Endodermal cell (in vitro differentiated cells): ENCODE measurements at regions not wholly inside any gene's neighbourhood (a gene's known extent, or its start where the extent isn't known, plus 50 kb on each side); places are given as distances from the start of the nearest gene placed in this dataset.
"Not testable (repeated sequence)": the region's sequence is repeated elsewhere in the genome, so short reads cannot be mapped to it uniquely, and the experiment has no call there.

Source experiments
- DNase-seq: peaks from one replicate; pipeline ENCODE4 v3.0.0-alpha.2; 2017
- H3K27ac ChIP-seq: 2 replicates; pipeline ENCODE4 v1.5.1; 2013; ENCODE audit warnings: mild to moderate bottlenecking, low read depth, low read length, moderate library complexity
- H3K27me3 ChIP-seq: 2 replicates; pipeline ENCODE4 v1.6.1; 2013; ENCODE audit warnings: mild to moderate bottlenecking, low read length, moderate library complexity; ENCODE audit not compliant: insufficient read depth, control insufficient read depth, poor library complexity, severe bottlenecking
- H3K36me3 ChIP-seq: 2 replicates; pipeline ENCODE4 v1.7.0; 2013; ENCODE audit warnings: mild to moderate bottlenecking, low read length, moderate library complexity; ENCODE audit not compliant: control insufficient read depth, insufficient read depth
- H3K4me1 ChIP-seq: one replicate; pipeline ENCODE4 v1.7.0; 2013; ENCODE audit warnings: low read length; ENCODE audit not compliant: control insufficient read depth, insufficient read depth
- H3K4me3 ChIP-seq: 2 replicates; pipeline ENCODE4 v1.5.1; 2013; ENCODE audit warnings: mild to moderate bottlenecking, low read length, moderate library complexity
- H3K9ac ChIP-seq: 2 replicates; pipeline ENCODE4 v1.6.1; 2013; ENCODE audit warnings: mild to moderate bottlenecking, low read length, moderate library complexity; ENCODE audit not compliant: poor library complexity, severe bottlenecking; ENCODE audit errors: extremely low read depth
- H3K9me3 ChIP-seq: 2 replicates; pipeline ENCODE4 v1.6.1; 2013; ENCODE audit warnings: mild to moderate bottlenecking, low read length, moderate library complexity; ENCODE audit not compliant: control insufficient read depth
- H3K27ac Mint-ChIP-seq: 2 replicates; pipeline ENCODE4 v1.8.0; 2020; ENCODE audit warnings: mixed read lengths
- H3K27me3 Mint-ChIP-seq: 2 replicates; pipeline ENCODE4 v1.8.0; 2021; ENCODE audit warnings: mild to moderate bottlenecking, mixed read lengths; ENCODE audit not compliant: insufficient read depth
- H3K36me3 Mint-ChIP-seq: 2 replicates; pipeline ENCODE4 v1.8.0; 2020; ENCODE audit warnings: low read depth, mixed read lengths
- H3K4me1 Mint-ChIP-seq: 2 replicates; pipeline ENCODE4 v1.8.0; 2020; ENCODE audit warnings: mixed read lengths
- H3K4me3 Mint-ChIP-seq: 2 replicates; pipeline ENCODE4 v1.8.0; 2020; ENCODE audit warnings: mild to moderate bottlenecking, moderate library complexity, mixed read lengths
- H3K9me3 Mint-ChIP-seq: 2 replicates; pipeline ENCODE4 v1.8.0; 2020; ENCODE audit warnings: mild to moderate bottlenecking, mixed read lengths
- WGBS, 2 experiments: methylation state at CpG; one replicate each; pipeline versions ENCODE4 v1.1.5 to v1.1.7; 2013; ENCODE audit warnings: missing lambda C conversion rate in 2 of 2, mixed read lengths in 1 of 2; ENCODE audit not compliant: insufficient coverage in 1 of 2, insufficient read length in 1 of 2; 5-methylcytosine and 5-hydroxymethylcytosine counted together
- TF ChIP-seq, protein P1 (sequence below): fragments of 200-600 bp; sonication (generic); conservative IDR thresholded peaks from 2 replicates; pipeline ENCODE4 v1.5.0; 2021; ENCODE audit warnings: antibody characterized with exemption, mild to moderate bottlenecking

DNA sequence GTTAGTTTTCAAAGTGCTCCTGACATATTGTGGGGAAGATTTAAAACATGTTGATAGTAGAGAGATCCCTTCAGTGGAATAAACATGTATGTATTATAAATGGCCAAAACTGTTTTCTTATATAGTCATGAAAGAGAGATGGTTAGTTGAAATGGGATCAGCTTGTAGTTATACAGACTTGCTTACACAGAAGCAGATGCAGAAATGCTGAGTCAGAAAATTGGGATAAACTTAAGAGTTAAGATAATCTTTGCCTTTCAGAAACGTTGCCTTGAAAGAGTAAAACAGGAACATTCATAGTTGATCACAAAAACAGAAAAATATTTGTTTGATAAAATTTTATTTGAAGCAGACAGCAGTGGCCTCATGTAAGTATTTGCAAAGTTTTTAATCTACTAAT, 433.2 kb upstream of the BCHE start:
- H3K9me3 ChIP-seq = no peaks in the 10 kb centered on the region
- no peak overlapping the region for H3K4me3 ChIP-seq
- H3K4me1 ChIP-seq = no peaks in the 10 kb centered on the region
- WGBS, 2 experiments = 61% methylated on average over 1 of the region's 1 CpG; no CpG with 5 or more reads in 1 of the 2 experiments
- Mint-ChIP-seq H3K36me3 (no peaks in the 10 kb centered on the region), H3K27ac (no peak overlapping the region), H3K27me3 (no peaks in the 10 kb centered on the region), H3K4me1 (no peaks in the 10 kb centered on the region), H3K4me3 (no peak overlapping the region), H3K9me3 (no peaks in the 10 kb centered on the region)
- DNase-seq = no peak
- TF ChIP-seq, protein P1, sequence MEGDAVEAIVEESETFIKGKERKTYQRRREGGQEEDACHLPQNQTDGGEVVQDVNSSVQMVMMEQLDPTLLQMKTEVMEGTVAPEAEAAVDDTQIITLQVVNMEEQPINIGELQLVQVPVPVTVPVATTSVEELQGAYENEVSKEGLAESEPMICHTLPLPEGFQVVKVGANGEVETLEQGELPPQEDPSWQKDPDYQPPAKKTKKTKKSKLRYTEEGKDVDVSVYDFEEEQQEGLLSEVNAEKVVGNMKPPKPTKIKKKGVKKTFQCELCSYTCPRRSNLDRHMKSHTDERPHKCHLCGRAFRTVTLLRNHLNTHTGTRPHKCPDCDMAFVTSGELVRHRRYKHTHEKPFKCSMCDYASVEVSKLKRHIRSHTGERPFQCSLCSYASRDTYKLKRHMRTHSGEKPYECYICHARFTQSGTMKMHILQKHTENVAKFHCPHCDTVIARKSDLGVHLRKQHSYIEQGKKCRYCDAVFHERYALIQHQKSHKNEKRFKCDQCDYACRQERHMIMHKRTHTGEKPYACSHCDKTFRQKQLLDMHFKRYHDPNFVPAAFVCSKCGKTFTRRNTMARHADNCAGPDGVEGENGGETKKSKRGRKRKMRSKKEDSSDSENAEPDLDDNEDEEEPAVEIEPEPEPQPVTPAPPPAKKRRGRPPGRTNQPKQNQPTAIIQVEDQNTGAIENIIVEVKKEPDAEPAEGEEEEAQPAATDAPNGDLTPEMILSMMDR = no peak
- no peak overlapping the region for H3K9ac ChIP-seq
- H3K27ac ChIP-seq = no peak overlapping the region
- no peaks in the 10 kb centered on the region for H3K36me3 ChIP-seq
- H3K27me3 ChIP-seq = no peaks in the 10 kb centered on the region

GRCh38 chr3:166265153-166265552, 427.9 kb upstream of the BCHE start:
- Histone ChIP-seq H3K27ac (no peak overlapping the region), H3K27me3 (no peaks in the 10 kb centered on the region), H3K4me3 (no peak overlapping the region), H3K9ac (no peak overlapping the region), H3K9me3 (no peaks in the 10 kb centered on the region), H3K36me3 (no peaks in the 10 kb centered on the region), H3K4me1 (no peaks in the 10 kb centered on the region)
- DNase-seq = no peak
- Mint-ChIP-seq H3K4me3 (no peak overlapping the region), H3K9me3 (no peaks in the 10 kb centered on the region), H3K27me3 (no peaks in the 10 kb centered on the region), H3K27ac (no peak overlapping the region), H3K36me3 (no peaks in the 10 kb centered on the region), H3K4me1 (no peaks in the 10 kb centered on the region)
- TF ChIP-seq, protein P1 = no peak
- 87 to 100% methylated on average over 1 to 4 of the region's 4 CpGs for WGBS, 2 experiments

DNA sequence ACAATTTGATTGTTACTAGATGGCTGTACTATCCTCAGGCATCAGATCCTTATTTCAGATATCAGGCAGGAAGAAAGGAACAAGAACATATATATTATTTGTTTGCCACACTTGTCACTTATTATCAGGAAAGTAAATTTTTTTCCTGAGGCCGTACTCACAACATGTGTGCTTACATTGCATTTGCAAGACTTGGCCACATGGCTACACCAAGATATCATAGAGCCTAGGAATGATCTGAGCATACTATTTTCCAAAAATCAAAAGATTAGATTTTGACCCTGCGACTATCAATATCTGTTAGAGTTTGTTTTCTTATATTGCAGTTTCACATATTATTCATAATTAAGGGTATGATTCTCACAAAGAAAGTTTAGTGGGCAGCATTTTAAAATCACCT, 426.2 kb upstream of the BCHE start:
- no peaks in the 10 kb centered on the region for H3K36me3 Mint-ChIP-seq
- no peaks in the 10 kb centered on the region for H3K36me3 ChIP-seq
- H3K27ac Mint-ChIP-seq = no peak overlapping the region
- H3K9ac ChIP-seq = no peak overlapping the region
- no peaks in the 10 kb centered on the region for H3K9me3 Mint-ChIP-seq
- no peak overlapping the region for H3K4me3 ChIP-seq
- no peak overlapping the region for H3K27ac ChIP-seq
- no peaks in the 10 kb centered on the region for H3K9me3 ChIP-seq
- H3K27me3 Mint-ChIP-seq = no peaks in the 10 kb centered on the region
- no peak for DNase-seq
- no peaks in the 10 kb centered on the region for H3K27me3 ChIP-seq
- TF ChIP-seq, protein P1 = peak; percentile 37
- WGBS, 2 experiments = 84 to 88% methylated on average over 1 to 2 of the region's 2 CpGs
- H3K4me1 Mint-ChIP-seq = no peaks in the 10 kb centered on the region
- H3K4me3 Mint-ChIP-seq = no peak overlapping the region
- H3K4me1 ChIP-seq = no peaks in the 10 kb centered on the region

DNA sequence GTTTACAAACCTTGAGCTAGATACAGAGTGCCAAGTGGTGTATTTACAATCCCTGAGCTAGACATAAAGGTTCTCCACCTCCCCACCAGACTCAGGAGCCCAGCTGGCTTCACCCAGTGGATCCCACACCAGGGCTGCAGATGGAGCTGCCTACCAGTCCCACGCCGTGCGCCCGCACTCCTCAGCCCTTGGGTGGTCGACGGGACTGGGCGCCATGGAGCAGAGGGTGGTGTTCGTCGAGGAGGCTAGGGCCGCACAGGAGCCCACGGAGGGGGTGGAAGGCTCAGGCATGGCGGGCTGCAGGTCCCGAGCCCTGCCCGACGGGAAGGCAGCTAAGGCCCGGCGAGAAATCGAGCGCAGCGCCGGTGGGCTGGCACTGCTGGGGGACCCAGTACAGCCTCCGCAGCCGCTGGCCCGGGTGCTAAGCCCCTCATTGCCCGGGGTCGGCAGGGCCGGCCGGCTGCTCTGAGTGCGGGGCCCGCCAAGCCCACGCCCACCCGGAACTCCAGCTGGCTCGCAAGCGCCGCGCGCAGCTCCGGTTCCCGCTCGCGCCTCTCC, 421.1 kb upstream of the BCHE start:
- not testable (repeated sequence) for H3K27me3 Mint-ChIP-seq, H3K27ac Mint-ChIP-seq

More for the DNA sequence above, 421.1 kb upstream of the BCHE start:
- DNase-seq, H3K27ac ChIP-seq, H3K4me3 ChIP-seq, H3K36me3 Mint-ChIP-seq, H3K9ac ChIP-seq, H3K36me3 ChIP-seq, H3K4me1 Mint-ChIP-seq, H3K9me3 ChIP-seq, H3K4me1 ChIP-seq, H3K4me3 Mint-ChIP-seq, H3K27me3 ChIP-seq: not testable (repeated sequence)
- WGBS, 2 experiments = 92% methylated on average over 39 of the region's 41 CpGs; no CpG with 5 or more reads in 1 of the 2 experiments
- H3K9me3 Mint-ChIP-seq = peaks cover 12% of the 10 kb centered on the region
